Fibroblast of pulmonary artery (primary cell): ENCODE measurements at regions not wholly inside any gene's neighbourhood (a gene's known extent, or its start where the extent isn't known, plus 50 kb on each side); places are given as distances from the start of the nearest gene placed in this dataset.

Experiments
- DNase-seq: peaks from one replicate; pipeline ENCODE4 v3.0.0-alpha.2; 2010; ENCODE audit warnings: low read depth
- H3K4me3 ChIP-seq: replicated peaks from 2 replicates; pipeline ENCODE4 v1.5.1; 2011; ENCODE audit warnings: low read depth, mild to moderate bottlenecking, control low read depth, low read length, moderate library complexity
- TF ChIP-seq, protein P1 (sequence below): IDR thresholded peaks from 2 replicates; pipeline ENCODE4 v1.5.1; 2011; ENCODE audit warnings: mild to moderate bottlenecking, control low read depth, low read length, inconsistent platforms; ENCODE audit errors: missing control alignments

DNA sequence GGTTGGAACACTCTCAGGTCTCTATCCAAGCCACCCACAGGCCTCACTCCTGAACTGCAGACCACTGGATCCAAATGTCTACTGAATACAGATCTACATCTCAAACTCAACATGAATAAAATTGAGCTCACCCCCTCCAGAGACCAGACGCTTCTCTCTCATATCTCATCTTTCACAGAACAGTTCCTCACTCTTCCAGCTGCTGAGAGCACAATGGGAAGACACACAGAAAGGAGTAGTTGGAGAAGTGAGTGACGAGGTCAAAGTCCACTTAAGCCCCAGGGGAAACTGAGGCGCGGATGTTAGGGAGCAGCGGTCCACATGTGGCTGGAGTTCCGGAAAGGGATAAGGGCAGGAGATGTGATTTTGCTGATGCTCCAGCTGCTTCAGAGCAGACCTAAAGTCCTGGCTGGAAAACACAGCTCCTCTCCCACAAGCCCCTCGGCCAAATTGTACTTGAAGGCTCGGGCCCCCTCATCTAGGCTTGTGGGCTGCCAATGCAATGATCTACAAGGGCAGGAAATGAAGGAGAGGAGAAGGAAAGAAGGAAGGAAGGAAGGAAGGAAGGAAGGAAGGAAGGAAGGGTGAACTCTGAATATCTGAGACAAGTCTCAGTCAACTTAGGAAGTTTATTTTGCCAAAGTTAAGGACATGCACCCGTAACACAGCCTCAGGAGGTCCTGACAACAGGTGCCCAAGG, 211.2 kb upstream of the TLE3 start:
- no peak overlapping the region for H3K4me3 ChIP-seq
- no peak for DNase-seq
- TF ChIP-seq, protein P1, sequence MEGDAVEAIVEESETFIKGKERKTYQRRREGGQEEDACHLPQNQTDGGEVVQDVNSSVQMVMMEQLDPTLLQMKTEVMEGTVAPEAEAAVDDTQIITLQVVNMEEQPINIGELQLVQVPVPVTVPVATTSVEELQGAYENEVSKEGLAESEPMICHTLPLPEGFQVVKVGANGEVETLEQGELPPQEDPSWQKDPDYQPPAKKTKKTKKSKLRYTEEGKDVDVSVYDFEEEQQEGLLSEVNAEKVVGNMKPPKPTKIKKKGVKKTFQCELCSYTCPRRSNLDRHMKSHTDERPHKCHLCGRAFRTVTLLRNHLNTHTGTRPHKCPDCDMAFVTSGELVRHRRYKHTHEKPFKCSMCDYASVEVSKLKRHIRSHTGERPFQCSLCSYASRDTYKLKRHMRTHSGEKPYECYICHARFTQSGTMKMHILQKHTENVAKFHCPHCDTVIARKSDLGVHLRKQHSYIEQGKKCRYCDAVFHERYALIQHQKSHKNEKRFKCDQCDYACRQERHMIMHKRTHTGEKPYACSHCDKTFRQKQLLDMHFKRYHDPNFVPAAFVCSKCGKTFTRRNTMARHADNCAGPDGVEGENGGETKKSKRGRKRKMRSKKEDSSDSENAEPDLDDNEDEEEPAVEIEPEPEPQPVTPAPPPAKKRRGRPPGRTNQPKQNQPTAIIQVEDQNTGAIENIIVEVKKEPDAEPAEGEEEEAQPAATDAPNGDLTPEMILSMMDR: no peak

- TF ChIP-seq, protein P1: no peak
- H3K4me3 ChIP-seq: no peak overlapping the region
- DNase-seq: no peak
Measured at GRCh38 chr15:70308011-70308734, 210.5 kb upstream of the TLE3 start.

- DNase-seq: no peak
- no peak overlapping the region for H3K4me3 ChIP-seq
- TF ChIP-seq, protein P1: no peak
Measured at GRCh38 chr15:70306582-70306981, 208.9 kb upstream of the TLE3 start.

- H3K4me3 ChIP-seq: no peak overlapping the region
- TF ChIP-seq, protein P1: no peak
- DNase-seq: no peak
Measured at GRCh38 chr15:70306081-70306480, 208.4 kb upstream of the TLE3 start.

DNA sequence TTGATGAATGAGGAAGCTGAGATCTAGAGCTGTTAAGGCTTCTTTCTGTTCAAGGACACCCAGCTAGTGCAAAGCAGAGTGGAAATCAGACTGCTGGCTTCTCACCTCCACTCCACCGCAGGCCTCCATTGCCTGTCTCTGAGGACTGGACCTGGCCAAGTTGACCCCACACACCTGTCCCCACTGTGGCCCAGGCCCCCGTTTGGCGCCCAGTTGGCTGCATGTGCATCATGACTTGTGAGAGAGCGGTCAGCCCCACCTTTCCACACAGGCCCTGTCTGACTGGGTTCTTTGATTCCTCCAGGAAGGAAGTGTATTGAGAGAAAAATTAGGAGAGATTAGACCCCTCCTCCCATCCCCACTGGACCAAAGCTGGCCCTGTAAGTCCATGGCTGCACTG, 206.3 kb upstream of the TLE3 start:
- no peak for DNase-seq
- H3K4me3 ChIP-seq: no peak overlapping the region
- TF ChIP-seq, protein P1: no peak

GRCh38 chr15:70302360-70302759, 204.6 kb upstream of the TLE3 start:
- no peak for DNase-seq
- TF ChIP-seq, protein P1: no peak
- no peak overlapping the region for H3K4me3 ChIP-seq

GRCh38 chr15:70301396-70301795, 203.7 kb upstream of the TLE3 start:
- TF ChIP-seq, protein P1: no peak
- DNase-seq: no peak
- H3K4me3 ChIP-seq: no peak overlapping the region
